AG09309 (cell line): ENCODE measurements at regions not wholly inside any gene's neighbourhood (a gene's known extent, or its start where the extent isn't known, plus 50 kb on each side); places are given as distances from the start of the nearest gene placed in this dataset.

Experiments
- DNase-seq: peaks from one replicate; pipeline ENCODE4 v3.0.0-alpha.2; 2010; ENCODE audit warnings: low read depth
- H3K4me3 ChIP-seq: 2 replicates; pipeline ENCODE4 v1.5.1; 2011; ENCODE audit warnings: mild to moderate bottlenecking, low read depth, low read length, moderate library complexity; ENCODE audit not compliant: control insufficient read depth
- CTCF ChIP-seq: IDR thresholded peaks from 2 replicates; pipeline ENCODE4 v1.5.1; 2011; ENCODE audit warnings: mild to moderate bottlenecking, low read depth, low read length, inconsistent platforms; ENCODE audit not compliant: insufficient read depth, control insufficient read depth; ENCODE audit errors: missing control alignments

GRCh38 chr2:74043345-74044329 lies 58.9 kb downstream of the TET3 start:
- TF ChIP-seq CTCF = no peak
- no peak for DNase-seq

GRCh38 chr2:74044999-74045398 lies 60.3 kb downstream of the TET3 start:
- TF ChIP-seq CTCF = no peak
- DNase-seq = no peak
- H3K4me3 ChIP-seq = no peak overlapping the region

More at GRCh38 chr2:74043345-74044329, 58.9 kb downstream of the TET3 start:
- H3K4me3 ChIP-seq = no peak overlapping the region

- TF ChIP-seq CTCF = no peak
- no peak overlapping the region for H3K4me3 ChIP-seq
- DNase-seq = no peak
Observed at GRCh38 chr2:74045454-74045853, 60.7 kb downstream of the TET3 start.

- TF ChIP-seq CTCF = no peak
- DNase-seq = no peak
- no peak overlapping the region for H3K4me3 ChIP-seq
Observed at GRCh38 chr2:74046441-74046840, 61.7 kb downstream of the TET3 start.

- no peak overlapping the region for H3K4me3 ChIP-seq
- no peak for DNase-seq
- no peak for TF ChIP-seq CTCF
Observed at GRCh38 chr2:74047152-74047551, 62.4 kb downstream of the TET3 start.

- no peak overlapping the region for H3K4me3 ChIP-seq
- no peak for TF ChIP-seq CTCF
- no peak for DNase-seq
Observed at GRCh38 chr2:74048147-74048546, 63.4 kb downstream of the TET3 start.
